RWPE1 (cell line): ENCODE measurements at regions not wholly inside any gene's neighbourhood (a gene's known extent, or its start where the extent isn't known, plus 50 kb on each side); places are given as distances from the start of the nearest gene placed in this dataset.
A peak's percentile ranks its signal among the peaks of the same experiment; 100 is the strongest.

ENCODE experiments used
- CTCF ChIA-PET: fragments of 350-600 bp; sonication (Branson Sonifier 250); formaldehyde crosslinking; extraction: SDS; loops from one replicate; lab custom pipeline; 2021; lab: Yijun Ruan, JAX
- POLR2A ChIA-PET: fragments of 400-600 bp; formaldehyde crosslinking; extraction: SDS; loops from one replicate; lab custom pipeline; 2020; ENCODE audit warnings: antibody characterized with exemption; ENCODE audit not compliant: low non-redundant PET; lab: Yijun Ruan, JAX
- DNase-seq: peaks from one replicate; pipeline ENCODE4 v3.0.0; 2012; ENCODE audit warnings: low spot score
- H3K27ac ChIP-seq: fragments of 450-650 bp; 2 replicates; pipeline ENCODE4 v1.5.1; 2017
- TF ChIP-seq, protein P1 (sequence below): fragments of 450-650 bp; conservative IDR thresholded peaks from 2 replicates; pipeline ENCODE4 v1.5.1; 2017; ENCODE audit warnings: low read depth, mild to moderate bottlenecking

DNA sequence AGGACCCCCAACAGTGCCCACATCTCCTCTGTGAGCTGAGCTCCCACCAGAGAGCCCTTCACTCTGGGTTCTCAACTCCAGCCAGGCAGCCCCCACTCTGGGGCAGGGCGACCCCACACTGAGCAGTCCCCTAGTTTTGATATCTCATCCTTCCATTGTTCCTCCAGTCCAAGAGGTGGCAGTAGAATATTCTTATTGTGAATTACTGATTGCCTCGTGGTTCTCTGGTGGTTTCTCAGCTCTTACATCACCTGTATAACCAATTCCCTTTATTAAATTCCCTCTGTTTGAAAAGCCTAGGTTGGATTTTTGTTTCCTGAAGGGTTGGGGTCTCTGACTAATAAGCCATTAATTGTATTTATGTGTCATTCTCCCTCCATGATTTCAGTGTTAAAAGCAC is 407.5 kb downstream of the SETD4 start:
- POLR2A ChIA-PET: no interaction called here
- H3K27ac ChIP-seq: no peak overlapping the region
- TF ChIP-seq, protein P1, sequence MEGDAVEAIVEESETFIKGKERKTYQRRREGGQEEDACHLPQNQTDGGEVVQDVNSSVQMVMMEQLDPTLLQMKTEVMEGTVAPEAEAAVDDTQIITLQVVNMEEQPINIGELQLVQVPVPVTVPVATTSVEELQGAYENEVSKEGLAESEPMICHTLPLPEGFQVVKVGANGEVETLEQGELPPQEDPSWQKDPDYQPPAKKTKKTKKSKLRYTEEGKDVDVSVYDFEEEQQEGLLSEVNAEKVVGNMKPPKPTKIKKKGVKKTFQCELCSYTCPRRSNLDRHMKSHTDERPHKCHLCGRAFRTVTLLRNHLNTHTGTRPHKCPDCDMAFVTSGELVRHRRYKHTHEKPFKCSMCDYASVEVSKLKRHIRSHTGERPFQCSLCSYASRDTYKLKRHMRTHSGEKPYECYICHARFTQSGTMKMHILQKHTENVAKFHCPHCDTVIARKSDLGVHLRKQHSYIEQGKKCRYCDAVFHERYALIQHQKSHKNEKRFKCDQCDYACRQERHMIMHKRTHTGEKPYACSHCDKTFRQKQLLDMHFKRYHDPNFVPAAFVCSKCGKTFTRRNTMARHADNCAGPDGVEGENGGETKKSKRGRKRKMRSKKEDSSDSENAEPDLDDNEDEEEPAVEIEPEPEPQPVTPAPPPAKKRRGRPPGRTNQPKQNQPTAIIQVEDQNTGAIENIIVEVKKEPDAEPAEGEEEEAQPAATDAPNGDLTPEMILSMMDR: no peak
- CTCF ChIA-PET: interaction anchor here (0.6 kb wide), 1 partner anchor 16 kb away, joined by 3 read pairs; no protein-coding TSS in a partner anchor
- DNase-seq: no peak

GRCh38 chr21:35652196-35652595 is 408.1 kb downstream of the SETD4 start:
- POLR2A ChIA-PET: no interaction called here
- no peak overlapping the region for H3K27ac ChIP-seq
- DNase-seq: no peak
- CTCF ChIA-PET: interaction anchor here (0.6 kb wide), 1 partner anchor 17 kb away, joined by 3 read pairs; no protein-coding TSS in a partner anchor
- TF ChIP-seq, protein P1: no peak

GRCh38 chr21:35651196-35651595 is 409.1 kb downstream of the SETD4 start:
- ChIA-PET POLR2A (no interaction called here), CTCF (interaction anchor here (0.7 kb wide), 2 partner anchors 12 to 1059 kb away, joined by 3 to 4 read pairs; no protein-coding TSS in a partner anchor)
- TF ChIP-seq, protein P1: no peak
- no peak overlapping the region for H3K27ac ChIP-seq
- no peak for DNase-seq

GRCh38 chr21:35649186-35649585 is 411.1 kb downstream of the SETD4 start:
- TF ChIP-seq, protein P1: no peak
- DNase-seq: peak; percentile 8
- POLR2A ChIA-PET: no interaction called here
- CTCF ChIA-PET: no interaction called here
- H3K27ac ChIP-seq: no peak overlapping the region

DNA sequence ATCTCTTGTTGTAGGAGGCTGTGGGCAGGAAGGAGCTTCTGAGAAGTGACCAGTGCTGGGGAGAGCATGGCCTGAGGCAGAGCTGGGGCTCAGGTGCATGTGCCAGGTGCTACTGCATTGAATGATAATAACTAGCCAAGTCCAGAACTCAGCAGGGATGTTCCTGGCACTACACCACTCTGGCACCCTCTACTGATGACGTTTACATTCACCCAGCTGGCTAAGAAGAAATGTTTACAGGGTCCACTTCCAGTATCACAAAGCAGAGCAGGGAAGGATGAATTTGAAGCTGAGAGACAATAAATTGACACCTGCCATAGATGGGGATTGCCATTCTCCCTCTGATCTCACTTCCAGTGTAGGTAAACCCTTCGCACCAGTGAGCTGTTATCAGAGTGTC is 411.8 kb downstream of the SETD4 start:
- TF ChIP-seq, protein P1: no peak
- no peak overlapping the region for H3K27ac ChIP-seq
- ChIA-PET POLR2A (no interaction called here), CTCF (no interaction called here)
- DNase-seq: no peak

- POLR2A ChIA-PET: no interaction called here
- TF ChIP-seq, protein P1: no peak
These were observed 413.7 kb downstream of the SETD4 start for GRCh38 chr21:35646606-35647005.

More at GRCh38 chr21:35646606-35647005, 413.7 kb downstream of the SETD4 start:
- no peak for DNase-seq
- CTCF ChIA-PET: no interaction called here
- no peak overlapping the region for H3K27ac ChIP-seq
